Suppressor macrophage (primary cell): ENCODE measurements at regions not wholly inside any gene's neighbourhood (a gene's known extent, or its start where the extent isn't known, plus 50 kb on each side); places are given as distances from the start of the nearest gene placed in this dataset.
"Not testable (repeated sequence)": the region's sequence is repeated elsewhere in the genome, so short reads cannot be mapped to it uniquely, and the experiment has no call there.

Source experiments
- DNase-seq, 4 experiments: peaks; one replicate each; pipeline ENCODE4 v3.0.0-alpha.2; 2020 to 2022

DNA sequence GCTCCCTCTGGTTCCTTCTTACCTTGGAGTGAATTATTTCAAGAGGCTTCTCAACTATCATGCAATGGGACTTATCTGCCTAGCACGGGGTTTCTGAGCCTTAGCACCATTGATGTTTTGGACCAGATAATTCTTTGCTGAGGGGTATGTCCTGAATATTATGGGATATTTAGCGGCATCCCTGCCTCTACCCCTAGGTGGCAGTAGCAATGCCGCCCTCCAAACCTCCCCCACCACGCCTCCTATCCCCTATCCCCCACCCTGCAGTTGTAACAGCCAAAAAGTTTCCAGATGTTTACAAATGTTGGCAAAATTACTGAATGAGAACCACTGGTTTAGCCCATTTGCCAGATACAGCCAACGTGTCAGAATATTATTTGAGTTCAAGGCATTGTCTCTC, 125.5 kb downstream of the POSTN start:
- no peak for DNase-seq

DNA sequence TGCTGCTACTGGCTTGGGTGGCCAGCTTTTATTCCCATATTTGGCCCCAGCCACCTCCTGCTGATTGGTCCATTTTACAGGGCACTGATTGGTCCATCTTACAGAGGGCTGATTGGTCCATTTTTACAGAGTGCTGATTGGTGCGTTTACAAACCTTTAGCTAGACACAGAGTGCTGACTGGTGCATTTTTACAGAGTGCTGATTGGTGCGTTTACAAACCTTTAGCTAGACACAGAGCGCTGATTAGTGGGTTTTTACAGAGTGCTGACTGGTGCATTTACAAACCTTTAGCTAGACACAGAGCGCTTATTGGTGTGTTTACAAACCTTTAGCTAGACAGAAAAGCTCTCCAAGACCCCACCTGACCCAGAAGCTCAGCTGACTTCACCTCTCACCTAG, 126.3 kb downstream of the POSTN start:
- not testable (repeated sequence) for DNase-seq

DNA sequence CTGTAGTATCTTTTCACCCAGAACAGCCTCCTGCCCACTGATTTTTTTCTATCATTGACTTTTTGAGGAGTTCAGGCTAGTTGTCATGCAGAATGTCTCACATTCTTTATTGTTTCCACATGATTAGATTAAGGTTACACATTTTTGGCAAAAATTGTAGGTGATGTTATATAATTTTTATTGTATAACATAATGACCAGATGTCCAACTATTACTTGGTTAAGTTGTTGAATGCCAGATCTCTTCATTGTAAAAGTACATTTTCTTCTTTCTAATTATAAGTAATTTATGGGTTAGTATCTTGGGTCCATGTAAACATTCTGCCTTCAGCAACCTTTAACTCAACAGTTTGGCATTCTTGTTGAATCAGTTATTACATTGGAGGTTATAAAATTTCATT, 138.4 kb downstream of the POSTN start:
- no peak for DNase-seq

GRCh38 chr13:37457612-37458011, 141.0 kb downstream of the POSTN start:
- no peak for DNase-seq

DNA sequence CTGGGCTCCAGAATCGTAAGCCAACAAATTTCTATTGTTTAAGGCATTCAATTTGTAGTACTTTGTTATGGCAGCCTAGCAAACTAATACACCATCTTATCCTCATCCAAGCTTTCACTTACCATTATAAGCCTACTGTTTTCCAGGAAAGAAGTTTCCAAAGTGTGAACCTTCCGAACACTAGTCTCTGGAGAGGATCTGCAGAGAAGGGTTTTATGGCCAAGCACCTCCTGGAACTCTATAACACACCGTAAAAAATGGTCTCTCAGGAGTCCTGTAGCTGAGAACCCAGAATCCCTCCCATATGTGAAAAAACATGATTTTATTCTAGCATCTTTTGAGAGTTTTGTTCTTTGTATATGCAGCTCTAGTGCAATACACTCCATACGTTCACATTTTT, 142.1 kb downstream of the POSTN start:
- no peak for DNase-seq

- DNase-seq, result no peak
These were observed 142.5 kb downstream of the POSTN start for GRCh38 chr13:37456041-37456440.

- no peak for DNase-seq
These were observed 145.3 kb downstream of the POSTN start for GRCh38 chr13:37453246-37453645.

DNA sequence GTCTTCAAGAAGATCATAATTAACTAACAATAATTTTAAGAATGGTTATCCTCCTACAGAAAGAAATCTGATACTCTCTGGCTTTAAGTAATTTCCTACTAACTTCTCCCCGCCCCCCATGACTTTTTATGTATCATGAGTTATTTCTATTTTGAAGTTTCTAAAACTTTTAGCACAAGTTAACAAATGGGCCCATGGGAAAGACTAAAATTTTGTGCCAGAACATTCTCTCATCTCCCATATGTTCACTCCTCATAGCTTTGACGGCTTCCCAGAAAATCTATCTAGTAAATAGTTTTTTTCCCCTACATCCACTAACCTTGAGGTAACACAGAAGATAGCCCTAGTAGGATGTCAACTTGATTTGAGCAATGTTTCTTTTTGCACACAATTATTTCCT, 148.3 kb downstream of the POSTN start:
- no peak for DNase-seq

DNA sequence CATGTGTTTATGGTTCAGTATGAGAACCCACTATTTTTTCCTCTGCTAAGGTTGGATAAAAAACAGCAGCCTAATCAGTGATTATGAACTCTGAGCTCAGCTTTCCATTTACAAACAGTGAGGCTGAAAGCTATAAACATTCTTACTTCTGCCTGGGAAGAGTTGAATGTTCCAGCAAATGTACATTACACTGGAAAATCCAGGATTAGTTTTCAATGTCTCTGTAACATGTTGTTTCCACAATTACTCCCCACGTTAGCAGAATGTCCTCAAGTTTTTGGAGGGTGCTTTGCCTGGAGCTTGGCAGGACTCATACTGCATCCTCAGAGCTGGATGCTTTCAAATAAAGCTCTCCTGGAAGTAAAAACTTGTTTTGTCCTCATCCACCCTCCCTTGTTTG, 150.4 kb downstream of the POSTN start:
- DNase-seq, result no peak

- no peak for DNase-seq
These were observed 152.1 kb downstream of the POSTN start for GRCh38 chr13:37446503-37446902.

DNA sequence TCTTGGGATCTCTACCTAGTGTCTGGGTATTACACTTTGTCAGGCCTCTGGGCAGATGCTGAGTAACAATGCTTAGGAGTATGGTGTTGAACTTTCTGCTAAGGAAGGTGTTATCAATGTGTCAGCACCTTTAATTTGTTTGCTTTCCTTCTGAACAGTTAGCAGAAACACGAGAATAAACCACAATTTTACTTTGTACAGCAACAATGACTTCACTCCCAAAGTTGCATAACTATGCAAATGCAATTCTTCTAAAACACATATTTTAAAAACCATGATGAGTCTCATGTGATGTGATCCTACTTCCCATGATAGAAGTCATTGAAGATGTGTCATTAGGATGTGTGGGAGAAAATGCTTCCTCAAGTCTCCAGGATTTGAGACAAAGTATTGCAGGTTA, 155.0 kb downstream of the POSTN start:
- DNase-seq, result peak in 1 of 4 experiments; percentile 4

GRCh38 chr13:37442996-37443395, 155.6 kb downstream of the POSTN start:
- no peak for DNase-seq

- DNase-seq, result no peak
These were observed 162.7 kb downstream of the POSTN start for GRCh38 chr13:37435881-37436280.

DNA sequence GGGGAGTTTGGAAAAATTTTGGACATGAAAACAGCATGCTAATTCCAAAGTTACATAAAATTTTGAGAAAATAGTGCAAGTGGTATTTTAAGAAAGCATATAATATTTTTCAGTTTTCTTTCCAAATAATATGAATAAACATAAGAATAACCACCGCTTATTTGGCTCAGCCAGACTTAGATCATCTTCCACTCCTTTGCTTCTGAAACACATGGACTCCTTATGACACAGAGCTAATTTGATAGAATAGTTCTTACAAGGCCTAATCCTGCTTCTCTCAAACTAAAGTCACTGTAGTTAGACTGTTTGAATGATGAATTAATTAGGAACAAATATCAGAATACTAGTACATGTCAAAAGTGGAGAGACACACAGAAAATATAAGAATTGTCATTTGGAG, 165.5 kb downstream of the POSTN start:
- DNase-seq, result no peak

GRCh38 chr13:37429976-37430375, 168.6 kb downstream of the POSTN start:
- no peak for DNase-seq

GRCh38 chr13:37427843-37428494, 170.6 kb downstream of the POSTN start:
- DNase-seq, result no peak

DNA sequence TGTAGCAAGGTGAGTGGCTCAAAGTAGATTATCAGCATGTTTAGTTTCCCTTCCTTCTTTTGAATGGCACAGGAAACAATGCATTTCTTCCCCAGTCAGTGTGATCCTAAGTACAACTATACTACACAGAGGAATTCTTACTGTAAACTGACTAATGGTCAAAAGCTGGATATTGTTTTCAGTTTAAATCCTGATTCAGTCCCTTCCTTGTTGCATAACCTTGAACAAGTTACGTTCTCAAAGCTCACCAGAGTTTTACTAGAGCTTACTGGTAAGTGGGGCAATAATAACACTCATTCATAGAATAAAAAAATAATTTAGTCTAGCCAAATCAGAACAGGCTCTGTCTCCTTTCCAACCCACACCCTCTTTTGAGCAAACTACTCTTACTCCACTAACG, 180.1 kb downstream of the POSTN start:
- no peak for DNase-seq

- no peak for DNase-seq
These were observed 181.5 kb downstream of the POSTN start for GRCh38 chr13:37417060-37417441.

- DNase-seq, result no peak
These were observed 182.1 kb downstream of the POSTN start for GRCh38 chr13:37416291-37417059.

DNA sequence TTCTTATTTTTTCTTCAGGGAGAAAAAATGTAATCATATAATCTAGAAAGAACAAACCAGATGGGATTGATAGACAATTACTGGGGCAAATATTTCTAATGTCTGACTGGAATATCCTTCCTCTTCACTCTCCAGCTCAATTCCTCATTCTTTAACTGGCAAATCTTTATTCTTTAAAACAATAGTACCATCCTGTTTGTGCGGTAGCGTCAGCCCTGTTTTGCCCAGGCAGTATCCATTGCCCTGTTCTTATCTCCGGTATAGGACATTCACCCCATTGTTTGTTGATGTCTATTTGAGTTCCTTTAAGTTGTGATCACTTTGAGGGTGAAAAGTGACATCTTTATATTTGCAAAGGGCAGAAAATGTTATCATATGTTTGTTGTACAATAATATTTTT, 185.4 kb downstream of the POSTN start:
- DNase-seq, result no peak

DNA sequence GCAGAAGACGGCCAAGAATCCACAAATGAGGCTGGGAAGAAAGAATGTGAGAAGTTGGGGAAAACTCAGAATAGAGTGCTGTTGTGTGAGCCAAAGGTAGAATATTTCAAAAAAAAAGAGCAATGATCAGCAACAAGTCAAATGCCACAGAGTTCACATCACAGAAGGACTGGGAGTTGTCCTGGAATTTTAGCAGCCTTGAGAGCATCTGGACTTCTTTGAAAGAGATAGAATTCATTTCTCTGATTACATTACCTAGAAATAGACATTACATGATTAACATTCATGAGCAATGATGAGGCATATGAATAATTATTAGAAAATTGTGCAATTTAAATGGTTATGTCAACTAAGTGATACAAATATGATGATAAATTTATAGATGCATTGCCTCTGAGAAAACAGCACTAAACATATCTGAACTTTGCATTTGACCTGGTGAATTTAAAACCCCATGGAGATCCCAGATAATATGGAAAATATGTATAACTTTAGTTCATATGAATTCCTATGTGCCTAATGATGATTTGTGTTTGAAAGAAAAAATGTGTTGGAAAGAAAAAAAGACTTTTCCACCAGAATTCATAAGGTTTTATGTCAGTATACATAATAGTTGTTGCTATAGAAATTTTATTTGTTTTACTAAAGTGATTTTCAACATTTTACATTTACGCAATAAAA, 186.2 kb downstream of the POSTN start:
- DNase-seq, result no peak

GRCh38 chr13:37410316-37410715, 188.3 kb downstream of the POSTN start:
- no peak for DNase-seq

GRCh38 chr13:37409756-37410155, 188.8 kb downstream of the POSTN start:
- DNase-seq, result no peak

DNA sequence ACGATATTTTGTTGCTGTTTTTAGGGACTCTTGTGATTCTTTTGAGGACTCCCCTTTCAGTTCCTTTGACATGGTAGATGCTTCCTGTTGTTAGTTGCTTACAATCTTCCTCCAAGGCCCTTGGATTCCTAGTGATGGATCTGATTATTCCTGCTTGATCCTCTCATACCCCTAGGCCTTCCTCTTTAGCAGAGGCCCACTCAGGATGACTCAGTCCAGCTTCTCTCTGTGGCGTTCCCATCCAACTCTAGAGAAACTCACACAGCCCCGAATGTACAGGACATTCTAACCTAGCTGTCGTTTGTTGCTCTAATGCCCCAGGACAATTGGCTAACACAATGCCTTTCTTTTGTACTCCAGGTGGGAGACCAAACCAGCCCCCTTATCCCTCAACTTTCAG, 191.4 kb downstream of the POSTN start:
- DNase-seq, result no peak
